Neural crest cell (in vitro differentiated cells): ENCODE measurements at regions not wholly inside any gene's neighbourhood (a gene's known extent, or its start where the extent isn't known, plus 50 kb on each side); places are given as distances from the start of the nearest gene placed in this dataset.

Experiments
- DNase-seq: peaks from one replicate; pipeline ENCODE4 v3.0.0; 2021; ENCODE audit warnings: low read depth, mixed read lengths, low spot score
- H3K27ac Mint-ChIP-seq: one replicate; pipeline ENCODE4 v1.8.0; 2021; ENCODE audit warnings: mild to moderate bottlenecking, mixed read lengths; ENCODE audit not compliant: unreplicated experiment
- H3K27me3 Mint-ChIP-seq: 2 replicates; pipeline ENCODE4 v1.8.0; 2021; ENCODE audit warnings: low read depth, mild to moderate bottlenecking, mixed read lengths
- H3K36me3 Mint-ChIP-seq: 2 replicates; pipeline ENCODE4 v1.8.0; 2021; ENCODE audit warnings: low read depth, mild to moderate bottlenecking, mixed read lengths
- H3K4me1 Mint-ChIP-seq: 2 replicates; pipeline ENCODE4 v1.8.0; 2021; ENCODE audit warnings: mixed read lengths
- H3K4me3 Mint-ChIP-seq: one replicate; pipeline ENCODE4 v1.8.0; 2021; ENCODE audit warnings: mild to moderate bottlenecking, mixed read lengths
- H3K9me3 Mint-ChIP-seq: 2 replicates; pipeline ENCODE4 v1.8.0; 2021; ENCODE audit warnings: mixed read lengths
- TF ChIP-seq, protein P1 (sequence below): fragments of 200-600 bp; sonication (generic); conservative IDR thresholded peaks from 2 replicates; pipeline ENCODE4 v1.5.0; 2021; ENCODE audit warnings: antibody characterized with exemption, mild to moderate bottlenecking

- Mint-ChIP-seq H3K9me3 (peaks cover 3% of the 10 kb centered on the region), H3K36me3 (no peaks in the 10 kb centered on the region), H3K27me3 (no peaks in the 10 kb centered on the region), H3K4me3 (no peak overlapping the region), H3K4me1 (peaks cover 6% of the 10 kb centered on the region), H3K27ac (no peak overlapping the region)
- TF ChIP-seq, protein P1, sequence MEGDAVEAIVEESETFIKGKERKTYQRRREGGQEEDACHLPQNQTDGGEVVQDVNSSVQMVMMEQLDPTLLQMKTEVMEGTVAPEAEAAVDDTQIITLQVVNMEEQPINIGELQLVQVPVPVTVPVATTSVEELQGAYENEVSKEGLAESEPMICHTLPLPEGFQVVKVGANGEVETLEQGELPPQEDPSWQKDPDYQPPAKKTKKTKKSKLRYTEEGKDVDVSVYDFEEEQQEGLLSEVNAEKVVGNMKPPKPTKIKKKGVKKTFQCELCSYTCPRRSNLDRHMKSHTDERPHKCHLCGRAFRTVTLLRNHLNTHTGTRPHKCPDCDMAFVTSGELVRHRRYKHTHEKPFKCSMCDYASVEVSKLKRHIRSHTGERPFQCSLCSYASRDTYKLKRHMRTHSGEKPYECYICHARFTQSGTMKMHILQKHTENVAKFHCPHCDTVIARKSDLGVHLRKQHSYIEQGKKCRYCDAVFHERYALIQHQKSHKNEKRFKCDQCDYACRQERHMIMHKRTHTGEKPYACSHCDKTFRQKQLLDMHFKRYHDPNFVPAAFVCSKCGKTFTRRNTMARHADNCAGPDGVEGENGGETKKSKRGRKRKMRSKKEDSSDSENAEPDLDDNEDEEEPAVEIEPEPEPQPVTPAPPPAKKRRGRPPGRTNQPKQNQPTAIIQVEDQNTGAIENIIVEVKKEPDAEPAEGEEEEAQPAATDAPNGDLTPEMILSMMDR: no peak
- no peak for DNase-seq
These were observed 352.5 kb upstream of the NBEA start for GRCh38 chr13:34589581-34589980.

DNA sequence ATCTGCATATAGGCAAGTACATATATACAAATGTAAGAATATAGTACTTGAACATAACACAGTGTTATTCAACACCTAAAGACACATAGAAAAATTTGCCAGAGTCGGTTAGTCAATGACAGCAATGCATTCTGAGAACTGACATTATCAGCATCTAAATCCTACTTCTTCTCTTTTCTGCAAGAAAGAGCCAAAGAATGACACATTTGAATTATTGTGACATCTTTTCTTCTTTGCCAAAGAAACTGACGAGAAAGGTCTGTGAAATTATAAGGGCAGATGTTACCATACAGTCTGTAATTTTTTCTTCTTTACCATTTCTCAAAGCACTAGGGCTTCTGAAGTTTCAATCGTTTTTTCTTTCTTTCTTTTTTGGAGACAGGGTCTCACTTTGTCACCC lies 350.9 kb upstream of the NBEA start:
- no peak overlapping the region for H3K4me3 Mint-ChIP-seq
- no peak for DNase-seq
- no peak overlapping the region for H3K27ac Mint-ChIP-seq
- peaks cover 6% of the 10 kb centered on the region for H3K4me1 Mint-ChIP-seq
- no peaks in the 10 kb centered on the region for H3K36me3 Mint-ChIP-seq
- peaks cover 4% of the 10 kb centered on the region for H3K9me3 Mint-ChIP-seq
- H3K27me3 Mint-ChIP-seq: no peaks in the 10 kb centered on the region
- TF ChIP-seq, protein P1: no peak

DNA sequence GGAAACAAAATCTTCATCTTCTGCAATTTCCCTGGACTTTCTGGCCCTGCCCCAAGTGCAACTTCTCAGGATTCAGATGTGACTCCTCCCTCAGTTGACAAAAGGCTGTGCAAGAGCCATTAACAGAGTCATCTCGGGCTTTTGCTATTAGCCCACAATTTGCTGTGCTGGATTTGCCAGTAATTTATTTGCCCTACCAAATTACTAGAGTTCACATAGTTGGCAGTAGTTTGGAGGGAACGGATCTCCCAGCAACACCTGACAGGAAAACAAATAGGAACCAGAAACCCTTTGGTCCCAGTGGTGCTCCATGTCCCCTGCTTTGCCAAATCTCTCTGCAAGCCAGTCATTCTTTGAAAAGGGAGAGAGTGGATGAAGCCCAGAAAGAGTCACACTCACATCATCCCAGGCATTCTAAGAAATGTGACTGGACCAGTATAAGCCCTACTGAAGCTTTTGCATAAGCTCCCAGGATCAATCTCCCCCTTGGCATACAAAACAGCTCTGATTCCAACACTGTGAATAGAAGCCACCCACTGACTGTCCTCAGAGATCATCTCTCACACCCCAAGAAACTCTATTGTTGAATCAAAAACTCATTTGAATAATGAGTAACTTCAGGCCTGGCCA lies 350.1 kb upstream of the NBEA start:
- H3K36me3 Mint-ChIP-seq: no peaks in the 10 kb centered on the region
- H3K27me3 Mint-ChIP-seq: no peaks in the 10 kb centered on the region
- DNase-seq: no peak
- TF ChIP-seq, protein P1: no peak
- H3K9me3 Mint-ChIP-seq: peaks cover 8% of the 10 kb centered on the region
- H3K4me1 Mint-ChIP-seq: peaks cover 6% of the 10 kb centered on the region
- no peak overlapping the region for H3K4me3 Mint-ChIP-seq
- H3K27ac Mint-ChIP-seq: no peak overlapping the region

DNA sequence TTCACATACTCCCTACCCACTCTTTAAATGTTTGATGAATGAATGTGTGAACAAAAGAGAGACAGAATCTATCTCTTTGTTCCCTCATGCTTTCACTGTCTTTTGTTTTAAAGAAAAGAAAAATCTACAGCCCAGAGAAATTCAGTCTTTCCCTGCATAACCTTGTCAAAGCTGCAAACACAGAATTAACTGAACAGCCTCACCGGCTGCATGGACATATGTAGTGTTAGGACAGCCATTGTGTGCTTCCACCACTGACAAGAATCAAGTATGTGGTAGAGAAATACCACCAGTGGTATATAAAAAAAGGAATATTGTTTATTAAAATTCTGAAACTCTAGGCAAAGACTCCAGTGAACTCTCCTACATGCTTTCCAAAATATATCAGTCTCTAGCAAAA lies 348.4 kb upstream of the NBEA start:
- H3K9me3 Mint-ChIP-seq: peaks cover 8% of the 10 kb centered on the region
- H3K4me3 Mint-ChIP-seq: no peak overlapping the region
- TF ChIP-seq, protein P1: no peak
- no peaks in the 10 kb centered on the region for H3K27me3 Mint-ChIP-seq
- no peaks in the 10 kb centered on the region for H3K36me3 Mint-ChIP-seq
- no peak for DNase-seq
- H3K4me1 Mint-ChIP-seq: peaks cover 6% of the 10 kb centered on the region
- H3K27ac Mint-ChIP-seq: no peak overlapping the region

GRCh38 chr13:34594507-34594906 lies 347.6 kb upstream of the NBEA start:
- no peak overlapping the region for H3K27ac Mint-ChIP-seq
- peaks cover 6% of the 10 kb centered on the region for H3K4me1 Mint-ChIP-seq
- TF ChIP-seq, protein P1: no peak
- H3K27me3 Mint-ChIP-seq: no peaks in the 10 kb centered on the region
- H3K9me3 Mint-ChIP-seq: peaks cover 8% of the 10 kb centered on the region
- no peak overlapping the region for H3K4me3 Mint-ChIP-seq
- H3K36me3 Mint-ChIP-seq: no peaks in the 10 kb centered on the region
- DNase-seq: no peak
